ENCODE measurements at regions not wholly inside any gene's neighbourhood (a gene's known extent, or its start where the extent isn't known, plus 50 kb on each side); places are given as distances from the start of the nearest gene placed in this dataset.

- TF ChIP-seq CTCF (IDR thresholded peaks at IDR 0.05; ENCODE audit: low read depth, low read length) (no peak), EZH2phosphoT487 (IDR thresholded peaks at IDR 0.05; ENCODE audit: low read depth) (no peak)
These were observed 903.0 kb upstream of the ATXN8OS start for GRCh38 chr13:69204620-69205019.
